ENCODE measurements at regions not wholly inside any gene's neighbourhood (a gene's known extent, or its start where the extent isn't known, plus 50 kb on each side); places are given as distances from the start of the nearest gene placed in this dataset.

GRCh38 chr13:50650592-50651504 is 192.6 kb downstream of the DLEU7 start:
- no peak for TF ChIP-seq ISL1 (CRISPR knock-in tag; IDR thresholded peaks at IDR 0.05)
- TF ChIP-seq CREB5 (CRISPR knock-in tag; IDR thresholded peaks at IDR 0.05; ENCODE audit: low read depth) = no peak
- no peak for TF ChIP-seq PPARA (CRISPR knock-in tag; IDR thresholded peaks at IDR 0.05; ENCODE audit: borderline replicate concordance)
- TF ChIP-seq ZNF70 (CRISPR knock-in tag; IDR thresholded peaks at IDR 0.05) = no peak
- TF ChIP-seq ESRRG (CRISPR knock-in tag; IDR thresholded peaks at IDR 0.05) = no peak
- TF ChIP-seq ZFP3 (CRISPR knock-in tag; IDR thresholded peaks at IDR 0.05) = no peak
- TF ChIP-seq ZFP30 (CRISPR knock-in tag; IDR thresholded peaks at IDR 0.05) = no peak
- TF ChIP-seq GLIS3 (CRISPR knock-in tag; IDR thresholded peaks at IDR 0.05) = no peak
- TF ChIP-seq, protein P1, sequence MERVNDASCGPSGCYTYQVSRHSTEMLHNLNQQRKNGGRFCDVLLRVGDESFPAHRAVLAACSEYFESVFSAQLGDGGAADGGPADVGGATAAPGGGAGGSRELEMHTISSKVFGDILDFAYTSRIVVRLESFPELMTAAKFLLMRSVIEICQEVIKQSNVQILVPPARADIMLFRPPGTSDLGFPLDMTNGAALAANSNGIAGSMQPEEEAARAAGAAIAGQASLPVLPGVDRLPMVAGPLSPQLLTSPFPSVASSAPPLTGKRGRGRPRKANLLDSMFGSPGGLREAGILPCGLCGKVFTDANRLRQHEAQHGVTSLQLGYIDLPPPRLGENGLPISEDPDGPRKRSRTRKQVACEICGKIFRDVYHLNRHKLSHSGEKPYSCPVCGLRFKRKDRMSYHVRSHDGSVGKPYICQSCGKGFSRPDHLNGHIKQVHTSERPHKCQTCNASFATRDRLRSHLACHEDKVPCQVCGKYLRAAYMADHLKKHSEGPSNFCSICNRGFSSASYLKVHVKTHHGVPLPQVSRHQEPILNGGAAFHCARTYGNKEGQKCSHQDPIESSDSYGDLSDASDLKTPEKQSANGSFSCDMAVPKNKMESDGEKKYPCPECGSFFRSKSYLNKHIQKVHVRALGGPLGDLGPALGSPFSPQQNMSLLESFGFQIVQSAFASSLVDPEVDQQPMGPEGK (CRISPR knock-in tag; IDR thresholded peaks at IDR 0.05; ENCODE audit: borderline replicate concordance) = no peak
- no peak for TF ChIP-seq TOX (CRISPR knock-in tag; IDR thresholded peaks at IDR 0.05; ENCODE audit: borderline replicate concordance)
- TF ChIP-seq TSHZ2 (CRISPR knock-in tag; IDR thresholded peaks at IDR 0.05) = no peak
- TF ChIP-seq CSRNP3 (CRISPR knock-in tag; IDR thresholded peaks at IDR 0.05) = no peak
- no peak for TF ChIP-seq CSDC2 (CRISPR knock-in tag; IDR thresholded peaks at IDR 0.05)

Data from SK-N-SH treated with all-trans-retinoic acid at 6 μM for 48 hours (cell line).